Muscle of arm (tissue), 1 donor: ENCODE measurements at regions not wholly inside any gene's neighbourhood (a gene's known extent, or its start where the extent isn't known, plus 50 kb on each side); places are given as distances from the start of the nearest gene placed in this dataset.
A peak's percentile ranks its signal among the peaks of the same experiment; 100 is the strongest.
"Not testable (repeated sequence)": the region's sequence is repeated elsewhere in the genome, so short reads cannot be mapped to it uniquely, and the experiment has no call there.

Experiments
- DNase-seq: peaks from one replicate; pipeline ENCODE4 v3.0.0-alpha.2; 2013

- no peak for DNase-seq
These were observed 100.5 kb upstream of the ITPRID2 start for GRCh38 chr2:181790716-181791649.

GRCh38 chr2:181792906-181793305 is 98.6 kb upstream of the ITPRID2 start:
- no peak for DNase-seq

- DNase-seq = no peak
These were observed 93.5 kb upstream of the ITPRID2 start for GRCh38 chr2:181798022-181798421.

GRCh38 chr2:181802300-181802699 is 89.2 kb upstream of the ITPRID2 start:
- not testable (repeated sequence) for DNase-seq

- DNase-seq = not testable (repeated sequence)
These were observed 87.4 kb upstream of the ITPRID2 start for GRCh38 chr2:181803903-181804799.

GRCh38 chr2:181805228-181806038 is 86.1 kb upstream of the ITPRID2 start:
- no peak for DNase-seq

GRCh38 chr2:181806039-181806392 is 85.5 kb upstream of the ITPRID2 start:
- no peak for DNase-seq

GRCh38 chr2:181807526-181807925 is 84.0 kb upstream of the ITPRID2 start:
- DNase-seq = no peak

GRCh38 chr2:181810823-181811695 is 80.5 kb upstream of the ITPRID2 start:
- no peak for DNase-seq

GRCh38 chr2:181812106-181812743 is 79.3 kb upstream of the ITPRID2 start:
- no peak for DNase-seq

- peak; percentile 35 for DNase-seq
These were observed 77.5 kb upstream of the ITPRID2 start for GRCh38 chr2:181814057-181814491.

- DNase-seq = no peak
These were observed 74.0 kb upstream of the ITPRID2 start for GRCh38 chr2:181817509-181817908.

- no peak for DNase-seq
These were observed 73.4 kb upstream of the ITPRID2 start for GRCh38 chr2:181818058-181818680.

- DNase-seq = no peak
These were observed 72.7 kb upstream of the ITPRID2 start for GRCh38 chr2:181818840-181819239.

- DNase-seq = no peak
These were observed 70.5 kb upstream of the ITPRID2 start for GRCh38 chr2:181821049-181821448.

GRCh38 chr2:181822097-181822496 is 69.4 kb upstream of the ITPRID2 start:
- no peak for DNase-seq

GRCh38 chr2:181823405-181823804 is 68.1 kb upstream of the ITPRID2 start:
- no peak for DNase-seq

GRCh38 chr2:181828122-181828705 is 63.3 kb upstream of the ITPRID2 start:
- DNase-seq = no peak

- DNase-seq = no peak
These were observed 62.3 kb upstream of the ITPRID2 start for GRCh38 chr2:181829230-181829629.
